ENCODE measurements at regions not wholly inside any gene's neighbourhood (a gene's known extent, or its start where the extent isn't known, plus 50 kb on each side); places are given as distances from the start of the nearest gene placed in this dataset.

- no peaks in the 10 kb centered on the region for H3K36me3 ChIP-seq (ENCODE audit: control insufficient read depth in 1 of 2, insufficient read depth in 2 of 2, low read length in 2 of 2)
- intact Hi-C loops (cut with micrococcal nuclease), result loop anchor here (5.0 to 10.0 kb wide), 2 partner anchors 797 to 1824 kb away; partner anchors contain the start of gene LIN7C
- no peak overlapping the region for H3K4me2 ChIP-seq (ENCODE audit: low read length)
- peaks cover 0 to 7% of the 10 kb centered on the region in 2 experiments; a peak in 1 of 4 replicates for H3K4me1 ChIP-seq (ENCODE audit: control insufficient read depth in 1 of 2, insufficient read depth in 2 of 2, low read length in 2 of 2)
- TF ChIP-seq ATF3 (IDR thresholded peaks at IDR 0.05), result no peak
- TF ChIP-seq ELF1 (IDR thresholded peaks at IDR 0.05; ENCODE audit: borderline replicate concordance, low read depth), result no peak
- TF ChIP-seq CEBPB (IDR thresholded peaks at IDR 0.05; ENCODE audit: low read depth), result no peak
- TF ChIP-seq CBX3 (IDR thresholded peaks at IDR 0.05; ENCODE audit: low read depth), result no peak
- no peak for TF ChIP-seq RAD21 (IDR thresholded peaks at IDR 0.05; ENCODE audit: low read depth)
- TF ChIP-seq CTCF (IDR thresholded peaks at IDR 0.05 in 2 of 3, conservative IDR thresholded peaks at IDR 0.05 in 1 of 3; ENCODE audit: borderline replicate concordance in 1 of 3, insufficient read depth in 1 of 3, low read depth in 2 of 3, low read length in 2 of 3), result no peak
- no peaks in the 10 kb centered on the region for H3K27me3 ChIP-seq (ENCODE audit: insufficient read depth, low read length)
- H2AFZ ChIP-seq (ENCODE audit: low read depth, low read length, poor library complexity, severe bottlenecking), result no peak overlapping the region
- ChIA-PET POLR2A (no interaction called here), CTCF (no interaction called here), RAD21 (ENCODE audit: low non-redundant PET in 1 of 2, low total read pairs in 2 of 2, uncharacterized antibody in 2 of 2, unreplicated experiment in 2 of 2) (no interaction called here)
- H3K4me3 ChIP-seq (replicated peaks in 1 of 2; ENCODE audit: low read depth in 1 of 2, low read length in 2 of 2), result no peak overlapping the region
- no peaks in the 10 kb centered on the region for H3K79me2 ChIP-seq (ENCODE audit: insufficient read depth, low read length)
- H3K9me2 ChIP-seq (ENCODE audit: insufficient read depth), result no peaks in the 10 kb centered on the region
- no peak for ATAC-seq
- H3K9ac ChIP-seq (ENCODE audit: low read length), result no peak overlapping the region
- no peaks in the 10 kb centered on the region for H4K20me1 ChIP-seq (ENCODE audit: insufficient read depth)
- H3K27ac ChIP-seq (ENCODE audit: low read depth, low read length), result no peak overlapping the region
- H3K9me3 ChIP-seq (ENCODE audit: control insufficient read depth in 1 of 2, insufficient read depth in 1 of 2, low read depth in 1 of 2, low read length in 2 of 2), result no peaks in the 10 kb centered on the region
- BruUV-seq (replicated peaks), result no TSS peak
- DNase-seq (ENCODE audit: low read depth, low spot score), result no peak
Observed at GRCh38 chr11:29331451-29332010, 685.3 kb downstream of the KCNA4 start.

- Histone ChIP-seq H3K4me3 (replicated peaks in 1 of 2; ENCODE audit: low read depth in 1 of 2, low read length in 2 of 2) (no peak overlapping the region), H3K9ac (ENCODE audit: low read length) (no peak overlapping the region), H3K27ac (ENCODE audit: low read depth, low read length) (no peak overlapping the region), H4K20me1 (ENCODE audit: insufficient read depth) (no peaks in the 10 kb centered on the region), H3K79me2 (ENCODE audit: insufficient read depth, low read length) (no peaks in the 10 kb centered on the region), H3K36me3 (ENCODE audit: control insufficient read depth in 1 of 2, insufficient read depth in 2 of 2, low read length in 2 of 2) (no peaks in the 10 kb centered on the region), H3K9me2 (ENCODE audit: insufficient read depth) (no peaks in the 10 kb centered on the region), H2AFZ (ENCODE audit: low read depth, low read length, poor library complexity, severe bottlenecking) (peak overlapping the region; percentile 84), H3K4me2 (ENCODE audit: low read length) (no peak overlapping the region), H3K27me3 (ENCODE audit: insufficient read depth, low read length) (no peaks in the 10 kb centered on the region), H3K9me3 (ENCODE audit: control insufficient read depth in 1 of 2, insufficient read depth in 1 of 2, low read depth in 1 of 2, low read length in 2 of 2) (no peaks in the 10 kb centered on the region), H3K4me1 (ENCODE audit: control insufficient read depth in 1 of 2, insufficient read depth in 2 of 2, low read length in 2 of 2) (peaks cover 0 to 7% of the 10 kb centered on the region in 2 experiments; a peak in 1 of 4 replicates)
- ChIA-PET RAD21 (ENCODE audit: low non-redundant PET in 1 of 2, low total read pairs in 2 of 2, uncharacterized antibody in 2 of 2, unreplicated experiment in 2 of 2) (interaction anchor here (0.7 to 2.5 kb wide), 8 partner anchors 57 to 1632 kb away, joined by 3 to 11 read pairs (median 4); partner anchors contain the start of gene BDNF (in 1 of the 2)), POLR2A (no interaction called here), CTCF (interaction anchor here (0.6 to 4.0 kb wide), 15 partner anchors 9 to 1633 kb away, joined by 3 to 53 read pairs (median 4); partner anchors contain the start of gene BDNF)
- intact Hi-C loops (cut with micrococcal nuclease), result loop anchor here (1.0 to 5.0 kb wide), 5 partner anchors 57 to 1630 kb away; no protein-coding TSS in a partner anchor
- peak; percentile 62 for DNase-seq (ENCODE audit: low read depth, low spot score)
- ATAC-seq, result peak; percentile 86
- no TSS peak for BruUV-seq (replicated peaks)
- TF ChIP-seq ZNF274 (IDR thresholded peaks at IDR 0.05; ENCODE audit: low read depth, low read length) (no peak), POLR2A (IDR thresholded peaks at IDR 0.05; ENCODE audit: borderline replicate concordance, extremely low read depth, insufficient read depth, insufficient read length) (no peak), SIN3A (IDR thresholded peaks at IDR 0.05; ENCODE audit: low read depth) (no peak), ATF3 (IDR thresholded peaks at IDR 0.05) (no peak), CBX3 (IDR thresholded peaks at IDR 0.05; ENCODE audit: low read depth) (peak; percentile 60; the same call in 1 of the 2 replicates), ELF1 (IDR thresholded peaks at IDR 0.05; ENCODE audit: borderline replicate concordance, low read depth) (no peak), CEBPB (IDR thresholded peaks at IDR 0.05; ENCODE audit: low read depth) (no peak), CTCF (IDR thresholded peaks at IDR 0.05 in 2 of 3, conservative IDR thresholded peaks at IDR 0.05 in 1 of 3; ENCODE audit: borderline replicate concordance in 1 of 3, insufficient read depth in 1 of 3, low read depth in 2 of 3, low read length in 2 of 3) (peak; percentile 74 to 81 (median 81)), SRF (IDR thresholded peaks at IDR 0.05; ENCODE audit: low read depth) (no peak), EGR1 (IDR thresholded peaks at IDR 0.05; ENCODE audit: low read depth) (no peak)
Observed at GRCh38 chr11:29328961-29329441, 687.8 kb downstream of the KCNA4 start.
